DOHH2 (cell line): ENCODE measurements at regions not wholly inside any gene's neighbourhood (a gene's known extent, or its start where the extent isn't known, plus 50 kb on each side); places are given as distances from the start of the nearest gene placed in this dataset.

Experiments
- H3F3A ChIP-seq: fragments of 200-600 bp; sonication (generic), shearing (Covaris generic); 2 replicates; pipeline ENCODE4 v1.6.0; 2016; ENCODE audit warnings: antibody characterized with exemption, mild to moderate bottlenecking; ENCODE audit not compliant: control insufficient read depth, insufficient read depth
- H3K27ac ChIP-seq: fragments of 200-600 bp; sonication (generic); 2 replicates; pipeline ENCODE4 v1.5.1; 2014; ENCODE audit warnings: low read depth, mild to moderate bottlenecking, low read length, moderate library complexity
- H3K27me3 ChIP-seq: fragments of 200-600 bp; sonication (generic); 2 replicates; pipeline ENCODE4 v1.6.1; 2014; ENCODE audit warnings: mild to moderate bottlenecking, low read length, mixed read lengths; ENCODE audit not compliant: control insufficient read depth
- H3K36me3 ChIP-seq: fragments of 200-600 bp; sonication (generic); 2 replicates; pipeline ENCODE4 v1.6.1; 2014; ENCODE audit warnings: mild to moderate bottlenecking, low read length, moderate library complexity, mixed read lengths; ENCODE audit not compliant: control insufficient read depth
- H3K4me1 ChIP-seq: fragments of 200-600 bp; sonication (generic); 2 replicates; pipeline ENCODE4 v1.6.1; 2014; ENCODE audit warnings: mild to moderate bottlenecking, low read length, mixed read lengths; ENCODE audit not compliant: control insufficient read depth
- H3K4me2 ChIP-seq: fragments of 200-600 bp; sonication (generic); 2 replicates; pipeline ENCODE4 v1.6.0; 2014; ENCODE audit warnings: mild to moderate bottlenecking, low read length, moderate library complexity
- H3K4me3 ChIP-seq: fragments of 200-600 bp; sonication (generic); 2 replicates; pipeline ENCODE4 v1.5.1; 2014; ENCODE audit warnings: mild to moderate bottlenecking, low read length, mixed read lengths
- H3K79me2 ChIP-seq: fragments of 200-600 bp; sonication (generic); 2 replicates; pipeline ENCODE4 v1.6.1; 2014; ENCODE audit warnings: mild to moderate bottlenecking, low read length, mixed read lengths; ENCODE audit not compliant: control insufficient read depth
- H3K9me2 ChIP-seq: fragments of 200-600 bp; sonication (generic); replicated peaks from 2 replicates; pipeline ENCODE4 v1.6.1; 2014; ENCODE audit warnings: mild to moderate bottlenecking, low read length, mixed read lengths; ENCODE audit not compliant: control insufficient read depth
- H3K9me3 ChIP-seq: fragments of 200-600 bp; sonication (generic); 2 replicates; pipeline ENCODE4 v1.6.1; 2014; ENCODE audit warnings: antibody characterized with exemption, low read length, mixed read lengths; ENCODE audit not compliant: control insufficient read depth, insufficient read depth
- H4K20me1 ChIP-seq: fragments of 200-600 bp; sonication (generic); 2 replicates; pipeline ENCODE4 v1.6.0; 2014; ENCODE audit warnings: low read depth, mild to moderate bottlenecking, antibody characterized with exemption, low read length, moderate library complexity; ENCODE audit not compliant: control insufficient read depth, insufficient read depth
- CTCF ChIP-seq: fragments of 200-600 bp; sonication (generic); IDR thresholded peaks from one replicate; pipeline ENCODE4 v1.5.1; 2014; ENCODE audit warnings: antibody characterized with exemption, mild to moderate bottlenecking, low read depth, low read length; ENCODE audit not compliant: poor library complexity, severe bottlenecking
- EZH2phosphoT487 ChIP-seq: fragments of 200-600 bp; sonication (generic); IDR thresholded peaks from 2 replicates; pipeline ENCODE4 v1.6.1; 2017; ENCODE audit warnings: borderline replicate concordance, mild to moderate bottlenecking, antibody characterized with exemption, low read length, moderate library complexity, mixed read lengths

GRCh38 chr10:78454123-78454645 lies 420.5 kb downstream of the RPS24 start:
- Histone ChIP-seq H3K79me2 (no peaks in the 10 kb centered on the region), H3K4me2 (no peak overlapping the region), H3K9me3 (no peaks in the 10 kb centered on the region), H3K27me3 (no peaks in the 10 kb centered on the region), H3K4me1 (no peaks in the 10 kb centered on the region), H3K9me2 (no peaks in the 10 kb centered on the region), H3K4me3 (no peak overlapping the region), H3K27ac (no peak overlapping the region), H3F3A (no peaks in the 10 kb centered on the region), H4K20me1 (no peaks in the 10 kb centered on the region), H3K36me3 (no peaks in the 10 kb centered on the region)
- no peak for TF ChIP-seq CTCF
- no peak for TF ChIP-seq EZH2phosphoT487

- H3K4me3 ChIP-seq = no peak overlapping the region
- H3K27ac ChIP-seq = no peak overlapping the region
- H3K4me1 ChIP-seq = no peaks in the 10 kb centered on the region
- no peaks in the 10 kb centered on the region for H3K79me2 ChIP-seq
- no peaks in the 10 kb centered on the region for H3K9me2 ChIP-seq
- H3K27me3 ChIP-seq = 0 out of 2 replicates have a peak, but pooled peaks cover 4% of the 10 kb centered on the region
- TF ChIP-seq EZH2phosphoT487 (no peak), CTCF (no peak)
- no peaks in the 10 kb centered on the region for H3K36me3 ChIP-seq
- no peaks in the 10 kb centered on the region for H3K9me3 ChIP-seq
- H3K4me2 ChIP-seq = no peak overlapping the region
- H4K20me1 ChIP-seq = no peaks in the 10 kb centered on the region
- no peaks in the 10 kb centered on the region for H3F3A ChIP-seq
These were observed 421.6 kb downstream of the RPS24 start for GRCh38 chr10:78455236-78455635.

GRCh38 chr10:78455811-78456210 lies 422.1 kb downstream of the RPS24 start:
- TF ChIP-seq EZH2phosphoT487 = no peak
- no peak for TF ChIP-seq CTCF
- H3K4me3 ChIP-seq = no peak overlapping the region
- no peaks in the 10 kb centered on the region for H3K4me1 ChIP-seq
- H3K79me2 ChIP-seq = no peaks in the 10 kb centered on the region
- H3K4me2 ChIP-seq = no peak overlapping the region
- H3K27me3 ChIP-seq = 0 out of 2 replicates have a peak, but pooled peaks cover 4% of the 10 kb centered on the region
- H3K9me3 ChIP-seq = no peaks in the 10 kb centered on the region
- H3K27ac ChIP-seq = no peak overlapping the region
- no peaks in the 10 kb centered on the region for H3F3A ChIP-seq
- H4K20me1 ChIP-seq = no peaks in the 10 kb centered on the region
- H3K9me2 ChIP-seq = no peaks in the 10 kb centered on the region
- no peaks in the 10 kb centered on the region for H3K36me3 ChIP-seq
